ENCODE measurements at regions not wholly inside any gene's neighbourhood (a gene's known extent, or its start where the extent isn't known, plus 50 kb on each side); places are given as distances from the start of the nearest gene placed in this dataset.
"Not testable (repeated sequence)": the region's sequence is repeated elsewhere in the genome, so short reads cannot be mapped to it uniquely, and the experiment has no call there.

DNA sequence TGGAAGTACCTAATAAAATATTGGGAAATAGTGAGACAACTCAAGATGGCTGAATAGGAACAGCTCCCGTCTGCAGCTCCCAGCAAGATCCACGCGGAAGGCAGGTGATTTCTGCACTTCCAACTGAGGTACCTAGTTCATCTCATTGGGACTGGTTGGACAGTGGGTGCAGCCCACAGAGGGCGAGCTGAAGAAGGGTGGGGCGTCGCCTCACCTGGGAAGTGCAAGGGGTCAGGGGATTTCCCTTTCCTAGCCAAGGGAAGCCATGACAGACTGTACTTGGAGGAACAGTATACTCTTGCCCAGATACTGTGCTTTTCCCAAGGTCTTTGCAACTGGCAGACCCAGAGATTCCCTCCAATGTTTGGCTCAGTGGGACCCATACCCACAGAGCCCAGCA is 172.8 kb downstream of the CRPPA start:
- TF ChIP-seq, protein P1, sequence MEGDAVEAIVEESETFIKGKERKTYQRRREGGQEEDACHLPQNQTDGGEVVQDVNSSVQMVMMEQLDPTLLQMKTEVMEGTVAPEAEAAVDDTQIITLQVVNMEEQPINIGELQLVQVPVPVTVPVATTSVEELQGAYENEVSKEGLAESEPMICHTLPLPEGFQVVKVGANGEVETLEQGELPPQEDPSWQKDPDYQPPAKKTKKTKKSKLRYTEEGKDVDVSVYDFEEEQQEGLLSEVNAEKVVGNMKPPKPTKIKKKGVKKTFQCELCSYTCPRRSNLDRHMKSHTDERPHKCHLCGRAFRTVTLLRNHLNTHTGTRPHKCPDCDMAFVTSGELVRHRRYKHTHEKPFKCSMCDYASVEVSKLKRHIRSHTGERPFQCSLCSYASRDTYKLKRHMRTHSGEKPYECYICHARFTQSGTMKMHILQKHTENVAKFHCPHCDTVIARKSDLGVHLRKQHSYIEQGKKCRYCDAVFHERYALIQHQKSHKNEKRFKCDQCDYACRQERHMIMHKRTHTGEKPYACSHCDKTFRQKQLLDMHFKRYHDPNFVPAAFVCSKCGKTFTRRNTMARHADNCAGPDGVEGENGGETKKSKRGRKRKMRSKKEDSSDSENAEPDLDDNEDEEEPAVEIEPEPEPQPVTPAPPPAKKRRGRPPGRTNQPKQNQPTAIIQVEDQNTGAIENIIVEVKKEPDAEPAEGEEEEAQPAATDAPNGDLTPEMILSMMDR (IDR thresholded peaks at IDR 0.05): not testable (repeated sequence)
- not testable (repeated sequence) for TF ChIP-seq POLR2AphosphoS5, POLR2A (IDR thresholded peaks at IDR 0.05)

Data from prostate gland (tissue), 2 donors.